Spleen (tissue), 11 donors: ENCODE measurements at regions not wholly inside any gene's neighbourhood (a gene's known extent, or its start where the extent isn't known, plus 50 kb on each side); places are given as distances from the start of the nearest gene placed in this dataset.

ENCODE experiments used
- DNase-seq: peaks from one replicate; pipeline ENCODE4 v3.0.0-alpha.2; 2020
- H3K27ac ChIP-seq, 8 donors: fragments of 200-600 bp; sonication (generic) in 7 of 8; 1 replicate in 4 of 8; 2 replicates in 4 of 8; pipeline versions ENCODE4 v1.5.0 to v1.8.0; 2016 to 2021; ENCODE audit warnings: inconsistent platforms in 4 of 8, mild to moderate bottlenecking in 4 of 8, moderate library complexity in 1 of 8
- H3K27me3 ChIP-seq, 7 donors: fragments of 200-600 bp; sonication (generic) in 6 of 7; replicated peaks in 1 of 7; 1 replicate in 4 of 7; 2 replicates in 3 of 7; pipeline versions ENCODE4 v1.5.0 to v1.8.0; 2016 to 2021; ENCODE audit warnings: inconsistent platforms in 3 of 7, mild to moderate bottlenecking in 1 of 7
- H3K36me3 ChIP-seq, 6 donors: fragments of 200-600 bp; sonication (generic) in 5 of 6; 1 replicate in 4 of 6; 2 replicates in 2 of 6; pipeline versions ENCODE4 v1.5.0 to v1.8.0; 2016 to 2021; ENCODE audit warnings: inconsistent platforms in 2 of 6
- H3K4me1 ChIP-seq, 6 donors: fragments of 200-600 bp; sonication (generic) in 5 of 6; 1 replicate in 3 of 6; 2 replicates in 3 of 6; pipeline versions ENCODE4 v1.5.0 to v1.8.0; 2016 to 2021; ENCODE audit warnings: inconsistent platforms in 3 of 6
- H3K4me3 ChIP-seq, 8 donors: fragments of 200-600 bp; sonication (generic) in 7 of 8; 1 replicate in 4 of 8; 2 replicates in 4 of 8; pipeline versions ENCODE4 v1.5.0 to v1.8.0; 2016 to 2021; ENCODE audit warnings: inconsistent platforms in 4 of 8, mild to moderate bottlenecking in 4 of 8, moderate library complexity in 2 of 8
- H3K9me3 ChIP-seq, 8 donors: fragments of 200-600 bp; sonication (generic) in 7 of 8; 1 replicate in 4 of 8; 2 replicates in 4 of 8; pipeline versions ENCODE4 v1.5.0 to v1.8.0; 2016 to 2021; ENCODE audit warnings: inconsistent platforms in 4 of 8
- POLR2A ChIP-seq, 3 donors: fragments of 450-650 bp; IDR thresholded peaks; one replicate each; pipeline ENCODE4 v1.5.1; 2017; ENCODE audit warnings: antibody characterized with exemption in 3 of 3, mild to moderate bottlenecking in 1 of 3
- POLR2AphosphoS5 ChIP-seq, 3 donors: sonication (generic); formaldehyde crosslinking; IDR thresholded peaks; one replicate each; pipeline ENCODE4 v1.5.1; 2017; ENCODE audit warnings: antibody characterized with exemption in 3 of 3
- WGBS, 5 donors: extraction: QIAGEN DNeasy Blood & Tissue Kit in 3 of 5; methylation state at CpG; one replicate each; pipeline versions ENCODE4 v1.1.5 to v1.1.7; 2013 to 2018; 5-methylcytosine and 5-hydroxymethylcytosine counted together
- intact Hi-C: fragments of 100-400 bp; cut with DNase I; formaldehyde crosslinking; loops from one replicate; pipeline ENCODE4 v1.15.0; 2023; ENCODE audit warnings: low total_unique reads
- TF ChIP-seq, protein P1 (sequence below), 11 experiments: fragments of 200-600 bp in 7 of 11; fragments of 450-650 bp in 4 of 11; sonication (generic) in 4 of 11; IDR thresholded peaks in 8 of 11; conservative IDR thresholded peaks in 3 of 11; 1 replicate in 7 of 11; 2 replicates in 4 of 11; pipeline versions ENCODE4 v1.4.0 to v1.8.0; 2016 to 2021; ENCODE audit warnings: antibody characterized with exemption in 11 of 11, inconsistent platforms in 4 of 11, mild to moderate bottlenecking in 1 of 11
- donor health status: healthy with polysubstance abuse.
- donor health status: DM: no; HTN: no; CAD: no; lungs with moderate emphysema.
- donor health status: DM: no; HTN: no; CAD: no.
- donor health status: Bipolar disorder and iron deficiency.
- donor health status: healthy.
- donor health status: DM: no; HTN: no; CAD: no.
- donor health status: DM: yes; HTN: yes; CAD: no.

DNA sequence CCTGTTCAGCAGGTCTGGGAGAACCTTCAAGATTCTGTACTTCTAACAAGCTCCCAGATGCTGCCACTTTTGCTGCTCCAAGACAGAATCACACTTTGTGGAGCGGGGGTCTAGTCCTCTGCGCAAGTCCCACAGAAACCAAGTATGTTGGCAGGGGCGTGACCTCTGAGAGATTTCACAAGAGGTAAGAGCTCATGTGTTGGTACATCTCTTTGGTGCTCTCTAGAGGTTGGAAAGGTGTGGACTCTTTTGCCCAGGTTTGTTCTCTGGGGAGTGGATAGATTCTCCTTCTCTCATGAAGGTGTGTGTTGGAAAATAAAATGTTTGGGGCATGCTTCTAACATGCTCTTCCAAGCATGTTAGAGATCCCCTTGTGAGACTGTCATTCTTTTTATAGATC, 340.9 kb upstream of the IRAK1BP1 start:
- DNase-seq, result no peak
- Histone ChIP-seq H3K27ac (no peak overlapping the region), H3K4me3 (no peak overlapping the region), H3K27me3 (no peaks in the 10 kb centered on the region), H3K36me3 (no peaks in the 10 kb centered on the region), H3K9me3 (no peaks in the 10 kb centered on the region), H3K4me1 (no peaks in the 10 kb centered on the region)
- intact Hi-C loops, result no loop called here
- 76 to 97% (median 87%) methylated on average over 3 of the region's 3 CpGs for WGBS, 5 donors
- TF ChIP-seq, protein P1, sequence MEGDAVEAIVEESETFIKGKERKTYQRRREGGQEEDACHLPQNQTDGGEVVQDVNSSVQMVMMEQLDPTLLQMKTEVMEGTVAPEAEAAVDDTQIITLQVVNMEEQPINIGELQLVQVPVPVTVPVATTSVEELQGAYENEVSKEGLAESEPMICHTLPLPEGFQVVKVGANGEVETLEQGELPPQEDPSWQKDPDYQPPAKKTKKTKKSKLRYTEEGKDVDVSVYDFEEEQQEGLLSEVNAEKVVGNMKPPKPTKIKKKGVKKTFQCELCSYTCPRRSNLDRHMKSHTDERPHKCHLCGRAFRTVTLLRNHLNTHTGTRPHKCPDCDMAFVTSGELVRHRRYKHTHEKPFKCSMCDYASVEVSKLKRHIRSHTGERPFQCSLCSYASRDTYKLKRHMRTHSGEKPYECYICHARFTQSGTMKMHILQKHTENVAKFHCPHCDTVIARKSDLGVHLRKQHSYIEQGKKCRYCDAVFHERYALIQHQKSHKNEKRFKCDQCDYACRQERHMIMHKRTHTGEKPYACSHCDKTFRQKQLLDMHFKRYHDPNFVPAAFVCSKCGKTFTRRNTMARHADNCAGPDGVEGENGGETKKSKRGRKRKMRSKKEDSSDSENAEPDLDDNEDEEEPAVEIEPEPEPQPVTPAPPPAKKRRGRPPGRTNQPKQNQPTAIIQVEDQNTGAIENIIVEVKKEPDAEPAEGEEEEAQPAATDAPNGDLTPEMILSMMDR (IDR thresholded peaks at IDR 0.05 in 8 of 11, conservative IDR thresholded peaks at IDR 0.05 in 3 of 11), result no peak
- TF ChIP-seq POLR2AphosphoS5 (IDR thresholded peaks at IDR 0.05), result no peak

DNA sequence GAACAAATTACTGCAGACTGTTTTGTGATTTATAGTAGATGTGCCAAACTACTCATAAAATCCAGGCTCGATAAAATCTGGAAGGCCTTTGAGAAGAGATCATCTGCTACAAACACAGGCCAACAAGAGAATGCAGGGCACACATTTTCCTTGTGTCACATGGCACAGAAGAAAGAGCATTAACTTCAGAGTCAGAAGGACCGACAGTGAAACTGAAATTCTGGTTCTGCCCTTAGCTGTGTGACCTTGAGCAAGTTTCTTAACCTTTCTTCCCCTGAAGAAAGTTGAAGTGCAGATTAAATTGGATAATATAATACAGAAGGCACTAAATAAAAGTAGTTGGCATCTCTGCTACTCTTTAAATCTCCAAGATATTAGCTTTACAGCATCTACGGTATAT, 338.4 kb upstream of the IRAK1BP1 start:
- no peaks in the 10 kb centered on the region for H3K4me1 ChIP-seq
- no peak for DNase-seq
- 75 to 86% (median 84%) methylated on average over 3 of the region's 3 CpGs for WGBS, 5 donors
- no peak overlapping the region for H3K27ac ChIP-seq
- H3K36me3 ChIP-seq, result no peaks in the 10 kb centered on the region
- TF ChIP-seq, protein P1 (IDR thresholded peaks at IDR 0.05 in 8 of 11, conservative IDR thresholded peaks at IDR 0.05 in 3 of 11), result no peak
- TF ChIP-seq POLR2A (IDR thresholded peaks at IDR 0.05), result no peak
- no peak for TF ChIP-seq POLR2AphosphoS5 (IDR thresholded peaks at IDR 0.05)
- H3K27me3 ChIP-seq, result no peaks in the 10 kb centered on the region
- intact Hi-C loops, result no loop called here
- H3K4me3 ChIP-seq, result no peak overlapping the region
- H3K9me3 ChIP-seq, result no peaks in the 10 kb centered on the region

DNA sequence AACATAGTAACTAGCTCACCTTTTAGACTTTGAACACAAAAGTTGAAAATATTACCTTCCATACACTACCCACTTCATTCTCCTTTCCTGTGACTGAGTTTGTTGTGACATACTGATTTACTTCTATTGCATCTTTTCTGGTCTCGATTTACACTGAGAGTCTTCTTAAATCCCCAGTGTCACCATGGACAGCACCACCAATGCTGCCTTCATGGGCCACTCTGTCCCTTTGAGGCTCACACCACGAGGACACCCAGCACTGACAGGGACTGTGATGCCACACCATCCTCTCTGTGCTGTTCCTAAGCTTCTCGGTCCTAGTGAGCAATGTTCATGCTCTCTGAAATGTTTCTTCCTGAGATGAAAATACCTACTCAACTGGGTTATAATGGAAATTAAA, 337.1 kb upstream of the IRAK1BP1 start:
- no peaks in the 10 kb centered on the region for H3K4me1 ChIP-seq
- WGBS, 5 donors, result 50 to 55% (median 53%) methylated on average over 3 of the region's 3 CpGs
- intact Hi-C loops, result no loop called here
- TF ChIP-seq, protein P1 (IDR thresholded peaks at IDR 0.05 in 8 of 11, conservative IDR thresholded peaks at IDR 0.05 in 3 of 11), result no peak
- TF ChIP-seq POLR2A (IDR thresholded peaks at IDR 0.05) (no peak), POLR2AphosphoS5 (IDR thresholded peaks at IDR 0.05) (no peak)
- H3K36me3 ChIP-seq, result no peaks in the 10 kb centered on the region
- no peak overlapping the region for H3K4me3 ChIP-seq
- no peaks in the 10 kb centered on the region for H3K9me3 ChIP-seq
- H3K27me3 ChIP-seq, result no peaks in the 10 kb centered on the region
- no peak for DNase-seq
- no peak overlapping the region for H3K27ac ChIP-seq

DNA sequence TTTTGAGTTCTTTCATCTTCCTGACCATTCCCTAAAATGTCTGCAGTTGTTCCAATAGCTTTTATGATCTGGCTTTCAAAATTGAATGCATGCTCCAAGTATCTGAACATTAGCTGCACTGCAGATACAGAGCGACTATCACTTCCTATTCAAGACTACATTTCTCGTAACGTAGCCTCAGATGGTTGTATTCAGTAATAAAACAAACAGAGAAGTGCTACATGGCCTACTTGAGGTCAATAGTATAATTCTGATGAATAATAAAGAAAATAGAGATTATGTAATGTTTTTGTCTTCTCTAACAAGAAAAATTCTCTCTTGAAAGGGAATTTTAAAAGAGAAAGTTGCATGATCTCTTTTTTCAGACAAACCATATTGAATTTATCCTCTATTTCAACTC, 333.9 kb upstream of the IRAK1BP1 start:
- no peak for TF ChIP-seq POLR2A (IDR thresholded peaks at IDR 0.05)
- intact Hi-C loops, result no loop called here

DNA sequence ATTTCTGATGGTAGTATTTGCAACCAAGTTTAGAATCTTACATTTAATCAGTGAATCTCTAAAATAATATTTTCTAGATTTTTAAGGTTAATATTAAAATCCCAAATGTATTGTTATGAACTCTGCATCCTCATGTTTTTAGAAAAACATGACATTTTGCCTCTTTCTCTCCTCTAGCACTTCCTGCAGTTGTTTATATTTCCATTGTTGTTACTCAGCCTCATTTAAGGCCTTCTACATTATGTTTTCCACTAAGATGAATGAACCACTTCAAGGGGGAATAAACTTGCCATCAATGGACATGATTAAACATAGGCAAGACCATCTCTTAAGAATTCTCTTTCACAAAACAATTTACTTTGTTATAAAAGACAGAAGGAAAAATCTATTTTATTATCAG, 333.5 kb upstream of the IRAK1BP1 start:
- Histone ChIP-seq H3K4me3 (no peak overlapping the region), H3K9me3 (no peaks in the 10 kb centered on the region), H3K27ac (no peak overlapping the region), H3K36me3 (no peaks in the 10 kb centered on the region), H3K27me3 (no peaks in the 10 kb centered on the region), H3K4me1 (no peaks in the 10 kb centered on the region)
- TF ChIP-seq POLR2A (IDR thresholded peaks at IDR 0.05) (no peak), POLR2AphosphoS5 (IDR thresholded peaks at IDR 0.05) (no peak)
- TF ChIP-seq, protein P1 (IDR thresholded peaks at IDR 0.05 in 8 of 11, conservative IDR thresholded peaks at IDR 0.05 in 3 of 11), result no peak
- no peak for DNase-seq
- intact Hi-C loops, result no loop called here

More for the DNA sequence above, 333.9 kb upstream of the IRAK1BP1 start:
- Histone ChIP-seq H3K36me3 (no peaks in the 10 kb centered on the region), H3K4me1 (no peaks in the 10 kb centered on the region), H3K4me3 (no peak overlapping the region), H3K9me3 (no peaks in the 10 kb centered on the region), H3K27me3 (no peaks in the 10 kb centered on the region), H3K27ac (no peak overlapping the region)
- WGBS, 5 donors, result 79 to 87% (median 86%) methylated on average over 3 of the region's 3 CpGs
- no peak for DNase-seq
